HUES64 (cell line): ENCODE measurements at regions not wholly inside any gene's neighbourhood (a gene's known extent, or its start where the extent isn't known, plus 50 kb on each side); places are given as distances from the start of the nearest gene placed in this dataset.
"Not testable (repeated sequence)": the region's sequence is repeated elsewhere in the genome, so short reads cannot be mapped to it uniquely, and the experiment has no call there.

Experiments used
- H3K27ac ChIP-seq: 2 replicates; pipeline ENCODE4 v1.7.0; 2013; ENCODE audit warnings: low read depth, low read length, inconsistent platforms
- H3K27me3 ChIP-seq: 2 replicates; pipeline ENCODE4 v1.6.1; 2013; ENCODE audit warnings: mild to moderate bottlenecking, low read length; ENCODE audit not compliant: insufficient read depth
- H3K36me3 ChIP-seq: 2 replicates; pipeline ENCODE4 v1.6.1; 2013; ENCODE audit warnings: mild to moderate bottlenecking, low read length; ENCODE audit not compliant: insufficient read depth
- H3K4me1 ChIP-seq: 2 replicates; pipeline ENCODE4 v1.6.1; 2013; ENCODE audit warnings: mild to moderate bottlenecking, low read length, moderate library complexity; ENCODE audit not compliant: insufficient read depth
- H3K4me3 ChIP-seq: 2 replicates; pipeline ENCODE4 v1.5.1; 2013; ENCODE audit warnings: mild to moderate bottlenecking, low read length, moderate library complexity
- H3K9ac ChIP-seq: 2 replicates; pipeline ENCODE4 v1.6.1; 2013; ENCODE audit warnings: mild to moderate bottlenecking, low read depth, low read length
- H3K9me3 ChIP-seq: 2 replicates; pipeline ENCODE4 v1.6.1; 2013; ENCODE audit warnings: low read depth, low read length; ENCODE audit not compliant: insufficient read depth
- WGBS: fragments of 150-250, 120-280 bp; methylation state at CpG from one replicate; pipeline ENCODE4 v1.1.7; 2013; ENCODE audit warnings: missing lambda C conversion rate; 5-methylcytosine and 5-hydroxymethylcytosine counted together

GRCh38 chr9:81070689-81071088, 618.7 kb downstream of the TLE1 start:
- Histone ChIP-seq H3K27me3 (no peaks in the 10 kb centered on the region), H3K9me3 (no peaks in the 10 kb centered on the region), H3K9ac (no peak overlapping the region), H3K27ac (no peak overlapping the region), H3K4me3 (no peak overlapping the region), H3K4me1 (no peaks in the 10 kb centered on the region), H3K36me3 (no peaks in the 10 kb centered on the region)
- 94% methylated on average over 5 of the region's 9 CpGs for WGBS

- H3K9me3 ChIP-seq: 0 out of 2 replicates have a peak, but pooled peaks cover under 1% of the 10 kb centered on the region
- H3K36me3 ChIP-seq: no peaks in the 10 kb centered on the region
- H3K4me1 ChIP-seq: no peaks in the 10 kb centered on the region
- H3K27ac ChIP-seq: no peak overlapping the region
- no peaks in the 10 kb centered on the region for H3K27me3 ChIP-seq
- H3K4me3 ChIP-seq: no peak overlapping the region
- H3K9ac ChIP-seq: no peak overlapping the region
- 96% methylated on average over 4 of the region's 4 CpGs for WGBS
Measured at GRCh38 chr9:81069923-81070322, 619.4 kb downstream of the TLE1 start.

- 99% methylated on average over 3 of the region's 3 CpGs for WGBS
Measured at GRCh38 chr9:81069038-81069795, 620.1 kb downstream of the TLE1 start.

GRCh38 chr9:81062995-81063394, 626.4 kb downstream of the TLE1 start:
- WGBS: 83% methylated on average over 3 of the region's 3 CpGs

More at GRCh38 chr9:81069038-81069795, 620.1 kb downstream of the TLE1 start:
- H3K27ac ChIP-seq: no peak overlapping the region
- H3K27me3 ChIP-seq: no peaks in the 10 kb centered on the region
- H3K4me1 ChIP-seq: no peaks in the 10 kb centered on the region
- no peaks in the 10 kb centered on the region for H3K36me3 ChIP-seq
- H3K9ac ChIP-seq: no peak overlapping the region
- no peak overlapping the region for H3K4me3 ChIP-seq
- 0 out of 2 replicates have a peak, but pooled peaks cover 3% of the 10 kb centered on the region for H3K9me3 ChIP-seq

GRCh38 chr9:81058782-81059181, 630.6 kb downstream of the TLE1 start:
- no peak overlapping the region for H3K27ac ChIP-seq
- 88% methylated on average over 1 of the region's 2 CpGs for WGBS
- no peaks in the 10 kb centered on the region for H3K27me3 ChIP-seq
- no peak overlapping the region for H3K4me3 ChIP-seq
- no peaks in the 10 kb centered on the region for H3K4me1 ChIP-seq
- H3K9ac ChIP-seq: no peak overlapping the region
- H3K9me3 ChIP-seq: peaks cover 15% of the 10 kb centered on the region
- H3K36me3 ChIP-seq: no peaks in the 10 kb centered on the region

More at GRCh38 chr9:81062995-81063394, 626.4 kb downstream of the TLE1 start:
- H3K27ac ChIP-seq, H3K27me3 ChIP-seq, H3K9ac ChIP-seq, H3K4me1 ChIP-seq, H3K36me3 ChIP-seq, H3K4me3 ChIP-seq: not testable (repeated sequence)
- H3K9me3 ChIP-seq: peaks cover 18% of the 10 kb centered on the region

GRCh38 chr9:81053298-81054025, 635.9 kb downstream of the TLE1 start:
- Histone ChIP-seq H3K27me3 (no peaks in the 10 kb centered on the region), H3K9ac (no peak overlapping the region), H3K4me3 (no peak overlapping the region), H3K36me3 (no peaks in the 10 kb centered on the region), H3K4me1 (no peaks in the 10 kb centered on the region), H3K9me3 (no peaks in the 10 kb centered on the region), H3K27ac (no peak overlapping the region)
- WGBS: 100% methylated on average over 1 of the region's 1 CpG

- Histone ChIP-seq H3K36me3 (no peaks in the 10 kb centered on the region), H3K27me3 (no peaks in the 10 kb centered on the region), H3K9ac (no peak overlapping the region), H3K4me3 (no peak overlapping the region), H3K9me3 (no peaks in the 10 kb centered on the region), H3K4me1 (no peaks in the 10 kb centered on the region), H3K27ac (no peak overlapping the region)
- WGBS: 94% methylated on average over 1 of the region's 1 CpG
Measured at GRCh38 chr9:81052846-81053245, 636.5 kb downstream of the TLE1 start.

- 100% methylated on average over 1 of the region's 1 CpG for WGBS
- no peaks in the 10 kb centered on the region for H3K4me1 ChIP-seq
- no peak overlapping the region for H3K4me3 ChIP-seq
- H3K27me3 ChIP-seq: no peaks in the 10 kb centered on the region
- H3K9ac ChIP-seq: no peak overlapping the region
- H3K36me3 ChIP-seq: no peaks in the 10 kb centered on the region
- no peaks in the 10 kb centered on the region for H3K9me3 ChIP-seq
- no peak overlapping the region for H3K27ac ChIP-seq
Measured at GRCh38 chr9:81047280-81047679, 642.1 kb downstream of the TLE1 start.

- Histone ChIP-seq H3K36me3 (no peaks in the 10 kb centered on the region), H3K9me3 (no peaks in the 10 kb centered on the region), H3K4me1 (no peaks in the 10 kb centered on the region), H3K27ac (no peak overlapping the region), H3K27me3 (no peaks in the 10 kb centered on the region), H3K9ac (no peak overlapping the region), H3K4me3 (no peak overlapping the region)
- 94% methylated on average over 1 of the region's 1 CpG for WGBS
Measured at GRCh38 chr9:81045658-81046057, 643.7 kb downstream of the TLE1 start.

- WGBS: 83% methylated on average over 2 of the region's 2 CpGs
- Histone ChIP-seq H3K27ac (no peak overlapping the region), H3K9me3 (no peaks in the 10 kb centered on the region), H3K4me1 (peaks cover 1% of the 10 kb centered on the region; the same call in 1 of the 2 replicates), H3K27me3 (no peaks in the 10 kb centered on the region), H3K9ac (no peak overlapping the region), H3K4me3 (no peak overlapping the region), H3K36me3 (no peaks in the 10 kb centered on the region)
Measured at GRCh38 chr9:81037889-81038288, 651.5 kb downstream of the TLE1 start.

- Histone ChIP-seq H3K9me3 (no peaks in the 10 kb centered on the region), H3K27me3 (no peaks in the 10 kb centered on the region), H3K4me1 (peaks cover 4% of the 10 kb centered on the region; the same call in 1 of the 2 replicates), H3K9ac (no peak overlapping the region), H3K4me3 (no peak overlapping the region), H3K36me3 (no peaks in the 10 kb centered on the region), H3K27ac (no peak overlapping the region)
- WGBS: 90% methylated on average over 1 of the region's 1 CpG
Measured at GRCh38 chr9:81035601-81036000, 653.7 kb downstream of the TLE1 start.
